ENCODE measurements at regions not wholly inside any gene's neighbourhood (a gene's known extent, or its start where the extent isn't known, plus 50 kb on each side); places are given as distances from the start of the nearest gene placed in this dataset.

GRCh38 chr14:30088620-30089019 is 161.0 kb upstream of the PRKD1 start:
- H2AFZ ChIP-seq: no peak overlapping the region
- H3K9ac ChIP-seq: no peak overlapping the region
- H3K9me3 ChIP-seq (ENCODE audit: control insufficient read depth, low read length): no peaks in the 10 kb centered on the region
- H3K4me1 ChIP-seq: no peaks in the 10 kb centered on the region
- TF ChIP-seq CTCF (IDR thresholded peaks at IDR 0.05): no peak
- H3K27me3 ChIP-seq (ENCODE audit: control insufficient read depth, insufficient read depth, low read length): no peaks in the 10 kb centered on the region
- H3K36me3 ChIP-seq (ENCODE audit: control insufficient read depth, insufficient read depth, low read length): no peaks in the 10 kb centered on the region
- no peak overlapping the region for H3K4me3 ChIP-seq (ENCODE audit: low read depth, low read length)
- no peak overlapping the region for H3K4me2 ChIP-seq (ENCODE audit: low read length)
- no peak overlapping the region for H3K27ac ChIP-seq
- H3K79me2 ChIP-seq: no peaks in the 10 kb centered on the region

GRCh38 chr14:30108975-30109700 is 181.5 kb upstream of the PRKD1 start:
- H3K27ac ChIP-seq: no peak overlapping the region
- no peak overlapping the region for H2AFZ ChIP-seq
- no peak overlapping the region for H3K9ac ChIP-seq
- H3K79me2 ChIP-seq: no peaks in the 10 kb centered on the region
- no peak for TF ChIP-seq CTCF (IDR thresholded peaks at IDR 0.05)
- H3K36me3 ChIP-seq (ENCODE audit: control insufficient read depth, insufficient read depth, low read length): no peaks in the 10 kb centered on the region
- H3K4me3 ChIP-seq (ENCODE audit: low read depth, low read length): no peak overlapping the region
- no peaks in the 10 kb centered on the region for H3K27me3 ChIP-seq (ENCODE audit: control insufficient read depth, insufficient read depth, low read length)
- no peak overlapping the region for H3K4me2 ChIP-seq (ENCODE audit: low read length)
- no peaks in the 10 kb centered on the region for H3K9me3 ChIP-seq (ENCODE audit: control insufficient read depth, low read length)
- no peaks in the 10 kb centered on the region for H3K4me1 ChIP-seq

- no peaks in the 10 kb centered on the region for H3K36me3 ChIP-seq (ENCODE audit: control insufficient read depth, insufficient read depth, low read length)
- no peak overlapping the region for H3K27ac ChIP-seq
- no peaks in the 10 kb centered on the region for H3K4me1 ChIP-seq
- TF ChIP-seq CTCF (IDR thresholded peaks at IDR 0.05): no peak
- H3K9me3 ChIP-seq (ENCODE audit: control insufficient read depth, low read length): no peaks in the 10 kb centered on the region
- no peaks in the 10 kb centered on the region for H3K27me3 ChIP-seq (ENCODE audit: control insufficient read depth, insufficient read depth, low read length)
- no peak overlapping the region for H2AFZ ChIP-seq
- no peaks in the 10 kb centered on the region for H3K79me2 ChIP-seq
- H3K4me2 ChIP-seq (ENCODE audit: low read length): no peak overlapping the region
- H3K9ac ChIP-seq: no peak overlapping the region
- no peak overlapping the region for H3K4me3 ChIP-seq (ENCODE audit: low read depth, low read length)
These were observed 186.4 kb upstream of the PRKD1 start for GRCh38 chr14:30114051-30114450.

GRCh38 chr14:30115756-30116155 is 188.1 kb upstream of the PRKD1 start:
- no peak overlapping the region for H3K4me3 ChIP-seq (ENCODE audit: low read depth, low read length)
- no peaks in the 10 kb centered on the region for H3K9me3 ChIP-seq (ENCODE audit: control insufficient read depth, low read length)
- no peak overlapping the region for H2AFZ ChIP-seq
- H3K27ac ChIP-seq: no peak overlapping the region
- no peak overlapping the region for H3K4me2 ChIP-seq (ENCODE audit: low read length)
- no peaks in the 10 kb centered on the region for H3K4me1 ChIP-seq
- no peak for TF ChIP-seq CTCF (IDR thresholded peaks at IDR 0.05)
- no peak overlapping the region for H3K9ac ChIP-seq
- H3K36me3 ChIP-seq (ENCODE audit: control insufficient read depth, insufficient read depth, low read length): no peaks in the 10 kb centered on the region
- no peaks in the 10 kb centered on the region for H3K79me2 ChIP-seq
- H3K27me3 ChIP-seq (ENCODE audit: control insufficient read depth, insufficient read depth, low read length): no peaks in the 10 kb centered on the region

- Histone ChIP-seq H3K9me3 (ENCODE audit: control insufficient read depth, low read length) (no peaks in the 10 kb centered on the region), H3K79me2 (no peaks in the 10 kb centered on the region), H3K9ac (no peak overlapping the region), H3K4me1 (no peaks in the 10 kb centered on the region), H3K27ac (no peak overlapping the region), H3K4me3 (ENCODE audit: low read depth, low read length) (no peak overlapping the region), H3K27me3 (ENCODE audit: control insufficient read depth, insufficient read depth, low read length) (no peaks in the 10 kb centered on the region), H3K36me3 (ENCODE audit: control insufficient read depth, insufficient read depth, low read length) (no peaks in the 10 kb centered on the region), H3K4me2 (ENCODE audit: low read length) (no peak overlapping the region), H2AFZ (no peak overlapping the region)
- no peak for TF ChIP-seq CTCF (IDR thresholded peaks at IDR 0.05)
These were observed 191.5 kb upstream of the PRKD1 start for GRCh38 chr14:30118992-30119640.
